AG09319 (cell line): ENCODE measurements at regions not wholly inside any gene's neighbourhood (a gene's known extent, or its start where the extent isn't known, plus 50 kb on each side); places are given as distances from the start of the nearest gene placed in this dataset.

Experiments
- DNase-seq: peaks from one replicate; pipeline ENCODE4 v3.0.0-alpha.2; 2010; ENCODE audit warnings: low read depth; ENCODE audit errors: extremely low read depth
- CTCF ChIP-seq: IDR thresholded peaks from 2 replicates; pipeline ENCODE4 v1.5.1; 2011; ENCODE audit warnings: low read depth, mild to moderate bottlenecking, inconsistent platforms, low read length, moderate library complexity

- no peak for DNase-seq
- TF ChIP-seq CTCF, result no peak
Observed at GRCh38 chr5:68830377-68830898, 263.4 kb upstream of the SLC30A5 start.

- no peak for TF ChIP-seq CTCF
- DNase-seq, result peak; percentile 12
Observed at GRCh38 chr5:68834491-68834981, 259.3 kb upstream of the SLC30A5 start.

- TF ChIP-seq CTCF, result no peak
Observed at GRCh38 chr5:68838157-68838718, 255.6 kb upstream of the SLC30A5 start.

GRCh38 chr5:68839019-68839552, 254.7 kb upstream of the SLC30A5 start:
- TF ChIP-seq CTCF, result no peak
- DNase-seq, result peak; percentile 84

More at GRCh38 chr5:68838157-68838718, 255.6 kb upstream of the SLC30A5 start:
- DNase-seq, result no peak

DNA sequence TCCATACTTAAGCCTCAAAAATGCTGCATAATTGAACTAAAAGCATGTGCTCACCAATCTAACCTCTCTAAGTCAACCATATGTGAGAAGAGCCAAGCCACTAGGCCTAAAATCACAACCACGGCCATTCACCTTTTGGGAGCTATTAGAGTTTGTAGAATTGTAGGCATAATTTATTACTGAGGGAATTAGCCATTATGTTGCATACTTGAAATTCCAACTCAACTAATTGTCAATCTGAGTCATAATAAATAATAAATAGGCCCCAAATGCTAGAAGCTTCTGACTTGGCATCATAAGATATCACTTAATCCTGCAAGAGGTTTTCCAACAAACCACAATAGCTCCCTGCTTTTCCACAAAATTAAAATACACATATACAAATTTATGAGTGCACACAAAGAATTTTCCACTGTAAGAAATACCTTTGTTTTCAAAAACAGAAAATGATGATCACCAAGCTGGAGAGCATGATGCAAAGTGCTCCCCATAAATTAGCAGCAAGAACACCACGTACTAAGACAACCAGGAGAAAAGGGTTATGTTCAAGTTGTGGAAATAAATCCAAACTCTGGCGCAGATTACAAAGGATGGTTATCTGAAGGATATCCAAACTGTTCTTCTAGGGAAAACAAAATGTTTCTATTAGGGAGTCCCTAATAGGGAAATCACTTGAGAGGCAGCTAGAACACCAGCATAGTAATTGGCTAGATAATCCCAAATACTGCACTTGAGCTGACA, 250.0 kb upstream of the SLC30A5 start:
- no peak for DNase-seq
- no peak for TF ChIP-seq CTCF

GRCh38 chr5:68845131-68845530, 248.7 kb upstream of the SLC30A5 start:
- TF ChIP-seq CTCF, result no peak
- no peak for DNase-seq

- TF ChIP-seq CTCF, result no peak
- DNase-seq, result no peak
Observed at GRCh38 chr5:68846828-68847227, 247.0 kb upstream of the SLC30A5 start.
